ENCODE measurements at regions not wholly inside any gene's neighbourhood (a gene's known extent, or its start where the extent isn't known, plus 50 kb on each side); places are given as distances from the start of the nearest gene placed in this dataset.

DNA sequence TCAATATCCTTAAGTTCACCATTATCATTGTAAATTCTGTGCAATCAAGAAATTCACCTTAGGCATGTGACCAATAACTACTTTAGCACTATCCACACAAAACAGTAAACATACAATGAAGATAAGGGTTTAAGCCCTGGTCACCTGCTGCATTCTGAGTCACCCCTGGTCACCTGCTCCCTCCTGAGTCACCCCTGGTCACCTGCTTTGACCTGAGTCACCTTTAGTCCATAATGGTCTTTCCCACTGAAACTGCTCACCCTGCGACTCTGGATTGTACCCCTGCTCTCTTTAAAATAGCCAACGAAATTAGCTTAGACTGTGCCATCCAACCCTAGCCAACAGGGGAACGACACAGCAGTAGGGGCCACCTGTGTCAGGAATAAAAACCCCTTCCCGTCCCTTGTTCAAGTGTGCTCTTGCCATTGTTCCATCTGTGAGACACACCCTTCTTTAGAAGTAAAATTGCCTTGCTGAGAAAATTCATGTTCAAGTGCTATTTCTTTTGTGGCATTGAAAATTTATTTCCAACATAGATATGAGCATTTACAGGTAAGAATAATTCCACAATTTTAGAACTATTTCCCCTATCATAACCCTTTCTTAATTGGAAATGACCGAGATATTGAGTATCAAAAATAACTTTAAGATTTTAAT lies 902.8 kb downstream of the DSC3 start:
- TF ChIP-seq, protein P1, sequence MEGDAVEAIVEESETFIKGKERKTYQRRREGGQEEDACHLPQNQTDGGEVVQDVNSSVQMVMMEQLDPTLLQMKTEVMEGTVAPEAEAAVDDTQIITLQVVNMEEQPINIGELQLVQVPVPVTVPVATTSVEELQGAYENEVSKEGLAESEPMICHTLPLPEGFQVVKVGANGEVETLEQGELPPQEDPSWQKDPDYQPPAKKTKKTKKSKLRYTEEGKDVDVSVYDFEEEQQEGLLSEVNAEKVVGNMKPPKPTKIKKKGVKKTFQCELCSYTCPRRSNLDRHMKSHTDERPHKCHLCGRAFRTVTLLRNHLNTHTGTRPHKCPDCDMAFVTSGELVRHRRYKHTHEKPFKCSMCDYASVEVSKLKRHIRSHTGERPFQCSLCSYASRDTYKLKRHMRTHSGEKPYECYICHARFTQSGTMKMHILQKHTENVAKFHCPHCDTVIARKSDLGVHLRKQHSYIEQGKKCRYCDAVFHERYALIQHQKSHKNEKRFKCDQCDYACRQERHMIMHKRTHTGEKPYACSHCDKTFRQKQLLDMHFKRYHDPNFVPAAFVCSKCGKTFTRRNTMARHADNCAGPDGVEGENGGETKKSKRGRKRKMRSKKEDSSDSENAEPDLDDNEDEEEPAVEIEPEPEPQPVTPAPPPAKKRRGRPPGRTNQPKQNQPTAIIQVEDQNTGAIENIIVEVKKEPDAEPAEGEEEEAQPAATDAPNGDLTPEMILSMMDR (IDR thresholded peaks at IDR 0.05) = no peak
- H3K27ac ChIP-seq = no peak overlapping the region
- H3K4me3 ChIP-seq = no peak overlapping the region
- no peak for DNase-seq (ENCODE audit: low spot score)

DNA sequence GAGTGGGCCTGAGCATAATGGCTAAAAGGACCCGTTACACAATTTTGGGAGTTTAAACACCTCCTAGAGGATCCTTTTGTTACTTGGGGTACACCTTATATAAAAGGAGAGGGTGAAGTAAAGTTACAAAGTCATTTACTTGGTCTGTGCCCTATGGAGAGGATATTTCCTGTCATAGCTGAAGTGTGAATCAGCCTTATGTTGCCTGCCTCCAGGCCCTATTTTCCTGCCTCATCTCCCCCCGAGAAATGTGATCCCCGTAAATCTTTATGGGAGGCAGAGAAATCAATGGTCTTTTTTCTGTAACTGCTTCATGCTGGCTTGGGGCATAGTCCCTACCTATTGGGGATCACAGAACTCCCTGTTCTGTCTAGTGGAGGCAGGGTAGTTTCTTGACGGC lies 906.6 kb downstream of the DSC3 start:
- no peak for DNase-seq (ENCODE audit: low spot score)
- no peak overlapping the region for H3K27ac ChIP-seq
- TF ChIP-seq, protein P1 (IDR thresholded peaks at IDR 0.05) = no peak
- H3K4me3 ChIP-seq = no peak overlapping the region

DNA sequence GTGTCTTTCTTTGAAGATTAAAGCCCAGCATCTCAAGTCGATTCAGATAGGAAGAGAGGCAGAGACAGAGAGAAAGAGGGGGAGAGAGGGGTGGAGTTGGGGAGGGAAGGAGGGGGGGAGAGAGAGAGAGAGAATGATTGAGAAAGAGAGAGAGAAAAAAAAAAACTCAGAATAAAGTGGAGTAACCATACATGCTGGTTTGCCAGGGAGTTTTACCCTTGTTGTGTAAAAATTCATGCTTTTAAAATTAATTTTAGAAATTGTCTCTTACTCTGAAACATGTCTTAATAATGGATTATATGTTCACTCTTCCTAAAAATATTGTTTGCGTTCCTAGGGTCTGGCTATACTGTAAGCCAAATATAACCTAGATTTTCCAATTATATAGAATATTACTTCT lies 908.5 kb downstream of the DSC3 start:
- no peak overlapping the region for H3K4me3 ChIP-seq
- H3K27ac ChIP-seq = no peak overlapping the region
- TF ChIP-seq, protein P1 (IDR thresholded peaks at IDR 0.05) = no peak
- DNase-seq (ENCODE audit: low spot score) = no peak

DNA sequence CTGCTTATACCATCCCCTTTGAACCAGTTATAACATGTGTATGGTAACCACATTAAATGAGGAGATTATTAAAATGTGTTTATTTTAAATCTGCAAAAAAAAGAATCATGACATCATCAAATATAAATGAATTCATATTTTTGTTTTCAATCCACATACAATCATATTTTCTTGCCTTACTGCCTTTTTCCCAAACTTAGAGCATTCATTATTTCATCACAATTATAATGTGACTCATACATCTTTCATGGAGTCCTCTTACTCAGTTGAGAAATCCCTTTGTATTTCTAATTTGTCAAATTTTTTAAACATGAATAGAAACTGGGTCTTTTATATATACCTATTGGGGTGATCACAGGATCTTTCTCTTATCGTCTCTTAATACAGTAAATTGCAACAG lies 909.6 kb downstream of the DSC3 start:
- TF ChIP-seq, protein P1 (IDR thresholded peaks at IDR 0.05) = no peak
- Histone ChIP-seq H3K4me3 (no peak overlapping the region), H3K27ac (no peak overlapping the region)
- DNase-seq (ENCODE audit: low spot score) = no peak

DNA sequence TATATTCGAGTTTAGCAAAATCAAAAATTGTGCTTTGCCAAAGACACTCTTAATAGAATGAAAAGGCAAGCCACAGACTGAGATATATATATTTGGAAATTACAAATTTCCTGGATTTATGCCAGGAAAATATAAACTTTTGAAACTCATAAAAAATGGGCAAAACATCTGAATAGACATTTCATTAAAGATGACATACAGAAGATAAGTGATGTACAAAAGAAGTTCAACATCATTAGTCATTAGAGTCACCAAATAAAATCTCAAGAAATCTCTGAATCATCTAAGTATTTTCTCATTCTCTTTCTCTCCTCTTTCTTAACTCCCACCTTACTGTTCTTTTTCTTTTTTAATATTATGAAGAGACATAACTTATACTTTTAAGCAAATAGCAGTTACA lies 921.1 kb downstream of the DSC3 start:
- Histone ChIP-seq H3K27ac (no peak overlapping the region), H3K4me3 (no peak overlapping the region)
- TF ChIP-seq, protein P1 (IDR thresholded peaks at IDR 0.05) = no peak
- no peak for DNase-seq (ENCODE audit: low spot score)

DNA sequence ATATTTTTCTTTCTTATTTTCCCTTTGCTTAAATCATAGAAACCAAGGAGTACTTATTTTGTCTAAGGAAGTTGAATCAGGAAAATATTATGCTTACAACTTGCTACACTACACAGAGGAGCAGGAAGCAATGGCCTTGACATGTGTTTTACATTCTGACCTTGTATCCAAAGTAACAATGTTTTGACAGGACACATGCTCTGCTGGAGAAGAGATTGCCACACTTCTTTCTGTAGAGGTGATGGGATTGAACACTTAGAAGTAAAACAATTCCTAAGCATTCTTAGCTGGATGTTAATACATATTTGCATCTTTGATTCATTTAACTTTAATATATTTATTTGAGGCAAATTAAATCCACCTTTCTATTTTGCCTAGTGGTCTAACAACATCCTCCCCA lies 929.1 kb downstream of the DSC3 start:
- DNase-seq (ENCODE audit: low spot score) = no peak
- no peak overlapping the region for H3K4me3 ChIP-seq
- H3K27ac ChIP-seq = no peak overlapping the region
- TF ChIP-seq, protein P1 (IDR thresholded peaks at IDR 0.05) = no peak

DNA sequence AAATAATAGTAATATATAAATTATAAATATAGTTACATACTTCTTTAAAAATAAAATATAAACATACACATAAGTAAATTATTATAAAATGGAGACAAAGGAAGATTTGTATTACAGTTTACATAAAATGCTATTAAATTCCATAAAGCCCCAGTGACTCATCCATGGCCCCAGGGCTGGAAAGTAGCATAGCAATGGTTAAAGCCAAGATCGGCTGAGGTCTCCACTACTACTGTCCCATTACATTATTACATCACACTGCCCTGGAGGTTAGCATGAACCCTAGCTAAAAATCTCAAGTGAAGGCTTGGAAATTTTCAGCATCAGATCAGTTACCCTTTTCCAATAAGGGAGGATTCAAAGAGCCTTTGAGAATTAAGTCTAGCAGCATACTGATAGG lies 936.2 kb downstream of the DSC3 start:
- no peak for DNase-seq (ENCODE audit: low spot score)
- H3K4me3 ChIP-seq = no peak overlapping the region
- no peak overlapping the region for H3K27ac ChIP-seq
- TF ChIP-seq, protein P1 (IDR thresholded peaks at IDR 0.05) = no peak
